HUDEP-2 (cell line): ENCODE measurements at regions not wholly inside any gene's neighbourhood (a gene's known extent, or its start where the extent isn't known, plus 50 kb on each side); places are given as distances from the start of the nearest gene placed in this dataset.

Experiments
- DNase-seq, 76 experiments: peaks; one replicate each; lab custom pipeline; 2025; ENCODE audit not compliant: unreplicated experiment in 76 of 76; lab: John Stamatoyannopoulos, UW

GRCh38 chr4:24015782-24016181 is 125.9 kb upstream of the PPARGC1A start:
- no peak for DNase-seq

- DNase-seq = no peak
These were observed 124.0 kb upstream of the PPARGC1A start for GRCh38 chr4:24013668-24014422.

- no peak for DNase-seq
These were observed 121.1 kb upstream of the PPARGC1A start for GRCh38 chr4:24010994-24011393.

- no peak for DNase-seq
These were observed 120.7 kb upstream of the PPARGC1A start for GRCh38 chr4:24010573-24010972.

- no peak for DNase-seq
These were observed 118.0 kb upstream of the PPARGC1A start for GRCh38 chr4:24007860-24008261.

- DNase-seq = no peak
These were observed 116.4 kb upstream of the PPARGC1A start for GRCh38 chr4:24006269-24006668.

- DNase-seq = no peak
These were observed 114.1 kb upstream of the PPARGC1A start for GRCh38 chr4:24003926-24004325.

GRCh38 chr4:24003496-24003895 is 113.6 kb upstream of the PPARGC1A start:
- no peak for DNase-seq

GRCh38 chr4:24002330-24002966 is 112.6 kb upstream of the PPARGC1A start:
- no peak for DNase-seq

- DNase-seq = no peak
These were observed 111.9 kb upstream of the PPARGC1A start for GRCh38 chr4:24001486-24002329.

- no peak for DNase-seq
These were observed 110.6 kb upstream of the PPARGC1A start for GRCh38 chr4:24000470-24000831.

GRCh38 chr4:23999714-24000469 is 110.0 kb upstream of the PPARGC1A start:
- no peak for DNase-seq

GRCh38 chr4:23993373-23993772 is 103.5 kb upstream of the PPARGC1A start:
- no peak for DNase-seq

- no peak for DNase-seq
These were observed 101.6 kb upstream of the PPARGC1A start for GRCh38 chr4:23991444-23991843.

GRCh38 chr4:23986270-23986669 is 96.4 kb upstream of the PPARGC1A start:
- DNase-seq = no peak

GRCh38 chr4:23981328-23981727 is 91.5 kb upstream of the PPARGC1A start:
- DNase-seq = no peak

GRCh38 chr4:23979534-23979933 is 89.7 kb upstream of the PPARGC1A start:
- no peak for DNase-seq

GRCh38 chr4:23978002-23978401 is 88.2 kb upstream of the PPARGC1A start:
- no peak for DNase-seq

GRCh38 chr4:23976423-23976822 is 86.6 kb upstream of the PPARGC1A start:
- DNase-seq = no peak

- no peak for DNase-seq
These were observed 83.5 kb upstream of the PPARGC1A start for GRCh38 chr4:23973308-23973855.

- DNase-seq = no peak
These were observed 83.0 kb upstream of the PPARGC1A start for GRCh38 chr4:23972805-23973204.
